Neuronal stem cell (in vitro differentiated cells): ENCODE measurements at regions not wholly inside any gene's neighbourhood (a gene's known extent, or its start where the extent isn't known, plus 50 kb on each side); places are given as distances from the start of the nearest gene placed in this dataset.

Experiments
- DNase-seq: peaks from one replicate; pipeline ENCODE4 v3.0.0-alpha.2; 2013; ENCODE audit warnings: low spot score
- H2AFZ ChIP-seq: one replicate; pipeline ENCODE4 v1.6.1; 2013; ENCODE audit warnings: mild to moderate bottlenecking, low read length, inconsistent platforms
- H2AK5ac ChIP-seq: 2 replicates; pipeline ENCODE4 v1.6.1; 2013; ENCODE audit warnings: low read depth, mild to moderate bottlenecking, inconsistent platforms, low read length, moderate library complexity, mixed read lengths
- H2BK120ac ChIP-seq: 2 replicates; pipeline ENCODE4 v1.6.1; 2013; ENCODE audit warnings: low read depth, mild to moderate bottlenecking, inconsistent platforms, low read length, moderate library complexity, mixed read lengths
- H2BK12ac ChIP-seq: one replicate; pipeline ENCODE4 v1.6.1; 2013; ENCODE audit warnings: low read length, inconsistent platforms
- H2BK15ac ChIP-seq: 2 replicates; pipeline ENCODE4 v1.6.1; 2013; ENCODE audit warnings: mild to moderate bottlenecking, low read length, inconsistent platforms, mixed read lengths
- H2BK5ac ChIP-seq: one replicate; pipeline ENCODE4 v1.6.1; 2013; ENCODE audit warnings: inconsistent platforms, mild to moderate bottlenecking, low read length, moderate library complexity
- H3K14ac ChIP-seq: one replicate; pipeline ENCODE4 v1.6.1; 2013; ENCODE audit warnings: low read length, inconsistent platforms
- H3K18ac ChIP-seq: 2 replicates; pipeline ENCODE4 v1.6.1; 2013; ENCODE audit warnings: low read length, inconsistent platforms
- H3K23ac ChIP-seq: 2 replicates; pipeline ENCODE4 v1.6.1; 2013; ENCODE audit warnings: low read depth, mild to moderate bottlenecking, mixed read lengths, low read length, inconsistent platforms; ENCODE audit not compliant: poor library complexity
- H3K27ac ChIP-seq: replicated peaks from 3 replicates; pipeline ENCODE4 v1.5.1; 2013; ENCODE audit warnings: low read length, inconsistent platforms
- H3K27me3 ChIP-seq, 3 experiments: 2 replicates each; pipeline ENCODE4 v1.6.1; 2013; ENCODE audit warnings: low read length in 3 of 3, mild to moderate bottlenecking in 2 of 3, inconsistent platforms in 1 of 3, low read depth in 1 of 3, mixed read lengths in 1 of 3, moderate library complexity in 1 of 3; ENCODE audit not compliant: control insufficient read depth in 3 of 3, insufficient read depth in 3 of 3
- H3K36me3 ChIP-seq, 2 donors: replicated peaks in 1 of 2; 2 replicates each; pipeline ENCODE4 v1.6.1; 2013; ENCODE audit warnings: low read length in 2 of 2; ENCODE audit not compliant: control insufficient read depth in 2 of 2, insufficient read depth in 2 of 2
- H3K4ac ChIP-seq: 2 replicates; pipeline ENCODE4 v1.6.1; 2013; ENCODE audit warnings: inconsistent platforms, mild to moderate bottlenecking, low read length, moderate library complexity
- H3K4me1 ChIP-seq, 2 donors: 1 replicate in 1 of 2; 2 replicates in 1 of 2; pipeline ENCODE4 v1.6.1; 2013; ENCODE audit warnings: low read length in 2 of 2, low read depth in 1 of 2; ENCODE audit not compliant: control insufficient read depth in 2 of 2, insufficient read depth in 1 of 2
- H3K4me2 ChIP-seq: one replicate; pipeline ENCODE4 v1.6.1; 2013; ENCODE audit warnings: mild to moderate bottlenecking, low read length, inconsistent platforms; ENCODE audit not compliant: insufficient read depth, poor library complexity, severe bottlenecking
- H3K4me3 ChIP-seq, 2 donors: 2 replicates each; pipeline ENCODE4 v1.5.1; 2013; ENCODE audit warnings: low read length in 2 of 2, mild to moderate bottlenecking in 2 of 2, inconsistent platforms in 1 of 2, moderate library complexity in 1 of 2
- H3K79me1 ChIP-seq: one replicate; pipeline ENCODE4 v1.6.1; 2013; ENCODE audit warnings: low read depth, mild to moderate bottlenecking, inconsistent platforms, low read length, moderate library complexity
- H3K9ac ChIP-seq: one replicate; pipeline ENCODE4 v1.6.1; 2013; ENCODE audit warnings: mild to moderate bottlenecking, low read depth, low read length, inconsistent platforms; ENCODE audit not compliant: poor library complexity
- H3K9me3 ChIP-seq, 2 donors: replicated peaks in 1 of 2; 2 replicates each; pipeline versions ENCODE3 to v1.6.1; 2013; ENCODE audit warnings: low read length in 2 of 2, mild to moderate bottlenecking in 2 of 2, inconsistent platforms in 1 of 2, low read depth in 1 of 2, mixed read lengths in 1 of 2, moderate library complexity in 1 of 2; ENCODE audit not compliant: control insufficient read depth in 2 of 2, insufficient read depth in 1 of 2
- H4K8ac ChIP-seq: one replicate; pipeline ENCODE4 v1.6.1; 2013; ENCODE audit warnings: low read depth, mild to moderate bottlenecking, inconsistent platforms, low read length, moderate library complexity
- H4K91ac ChIP-seq: one replicate; pipeline ENCODE4 v1.6.1; 2013; ENCODE audit warnings: low read length, low read depth, mild to moderate bottlenecking, inconsistent platforms; ENCODE audit not compliant: poor library complexity
- WGBS, 2 donors: extraction: QIAGEN DNeasy Blood & Tissue Kit; methylation state at CpG; one replicate each; pipeline ENCODE4 v1.1.7; 2013; ENCODE audit warnings: missing lambda C conversion rate in 2 of 2, mixed read lengths in 1 of 2; ENCODE audit not compliant: insufficient read length in 2 of 2, insufficient replicate concordance in 1 of 2; ENCODE audit errors: extremely low coverage in 2 of 2; 5-methylcytosine and 5-hydroxymethylcytosine counted together

DNA sequence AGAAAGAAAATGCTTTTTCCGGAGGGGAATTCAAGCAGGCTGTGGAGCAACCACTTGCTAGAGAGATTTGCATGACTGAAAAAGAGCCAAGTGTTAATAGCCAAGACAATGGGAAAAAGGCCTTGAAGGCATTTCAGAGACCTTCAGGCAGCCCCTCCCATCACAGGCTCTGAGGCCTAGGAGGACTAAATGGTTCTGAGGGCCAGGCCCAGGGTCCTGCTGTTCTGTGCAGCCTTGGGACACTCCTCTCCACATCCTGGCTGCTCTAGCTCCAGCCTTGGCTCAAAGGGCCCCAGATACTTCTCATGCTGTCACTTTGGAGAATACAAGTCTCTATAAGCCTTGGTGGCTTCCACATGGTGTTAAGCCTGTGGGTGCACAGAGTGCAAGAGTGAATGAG lies 81.8 kb downstream of the B3GNT2 start:
- Histone ChIP-seq H3K14ac (no peak overlapping the region), H3K27me3 (no peaks in the 10 kb centered on the region), H2AK5ac (no peak overlapping the region), H3K4me1 (no peaks in the 10 kb centered on the region), H2BK120ac (no peak overlapping the region), H3K9ac (no peak overlapping the region), H2BK15ac (no peak overlapping the region), H3K9me3 (peaks cover 7 to 8% of the 10 kb centered on the region in 2 donors), H4K91ac (no peak overlapping the region), H3K4ac (no peak overlapping the region), H3K27ac (no peak overlapping the region), H3K23ac (no peak overlapping the region), H3K36me3 (no peaks in the 10 kb centered on the region), H3K4me2 (no peak overlapping the region), H2BK12ac (no peak overlapping the region), H3K79me1 (no peaks in the 10 kb centered on the region), H2BK5ac (no peak overlapping the region), H3K18ac (no peak overlapping the region), H2AFZ (no peak overlapping the region), H3K4me3 (no peak overlapping the region), H4K8ac (no peak overlapping the region)
- no peak for DNase-seq
- WGBS, 2 donors = no CpG with 5 or more reads among the region's 1 CpG
